Stimulated activated naive CD8-positive, alpha-beta T cell treated with anti-CD3 and anti-CD28 coated beads, Interleukin-15, Interleukin-2, amounts not matched to agents 100 ng/mL and 50 ng/mL, for 24 hours (primary cell): ENCODE measurements at regions not wholly inside any gene's neighbourhood (a gene's known extent, or its start where the extent isn't known, plus 50 kb on each side); places are given as distances from the start of the nearest gene placed in this dataset.

Experiments
- H3K27ac Mint-ChIP-seq: one replicate; pipeline ENCODE4 v1.8.0; 2021; ENCODE audit warnings: mild to moderate bottlenecking, mixed read lengths
- H3K27me3 Mint-ChIP-seq: one replicate; pipeline ENCODE4 v1.8.0; 2021; ENCODE audit warnings: mixed read lengths
- H3K36me3 Mint-ChIP-seq: one replicate; pipeline ENCODE4 v1.8.0; 2021; ENCODE audit warnings: low read depth, mixed read lengths
- H3K4me1 Mint-ChIP-seq: one replicate; pipeline ENCODE4 v1.8.0; 2021; ENCODE audit warnings: low read depth, mixed read lengths
- H3K4me3 Mint-ChIP-seq: one replicate; pipeline ENCODE4 v1.8.0; 2021; ENCODE audit warnings: mild to moderate bottlenecking, mixed read lengths
- H3K9me3 Mint-ChIP-seq: one replicate; pipeline ENCODE4 v1.8.0; 2021; ENCODE audit warnings: mixed read lengths

GRCh38 chr6:104632588-104632987 lies 227.1 kb downstream of the HACE1 start:
- H3K27me3 Mint-ChIP-seq, result peaks cover 10% of the 10 kb centered on the region
- no peaks in the 10 kb centered on the region for H3K4me1 Mint-ChIP-seq
- no peak overlapping the region for H3K27ac Mint-ChIP-seq
- H3K4me3 Mint-ChIP-seq, result no peak overlapping the region
- H3K36me3 Mint-ChIP-seq, result no peaks in the 10 kb centered on the region
- no peaks in the 10 kb centered on the region for H3K9me3 Mint-ChIP-seq

GRCh38 chr6:104630955-104631354 lies 228.8 kb downstream of the HACE1 start:
- H3K36me3 Mint-ChIP-seq, result no peaks in the 10 kb centered on the region
- no peak overlapping the region for H3K4me3 Mint-ChIP-seq
- no peaks in the 10 kb centered on the region for H3K4me1 Mint-ChIP-seq
- no peak overlapping the region for H3K27ac Mint-ChIP-seq
- peaks cover 15% of the 10 kb centered on the region for H3K27me3 Mint-ChIP-seq
- no peaks in the 10 kb centered on the region for H3K9me3 Mint-ChIP-seq

- Mint-ChIP-seq H3K27me3 (peaks cover 15% of the 10 kb centered on the region), H3K4me3 (no peak overlapping the region), H3K4me1 (no peaks in the 10 kb centered on the region), H3K9me3 (no peaks in the 10 kb centered on the region), H3K27ac (no peak overlapping the region), H3K36me3 (no peaks in the 10 kb centered on the region)
Measured at GRCh38 chr6:104630522-104630921, 229.2 kb downstream of the HACE1 start.

GRCh38 chr6:104629826-104630225 lies 229.9 kb downstream of the HACE1 start:
- Mint-ChIP-seq H3K9me3 (no peaks in the 10 kb centered on the region), H3K36me3 (no peaks in the 10 kb centered on the region), H3K4me3 (no peak overlapping the region), H3K4me1 (no peaks in the 10 kb centered on the region), H3K27ac (no peak overlapping the region), H3K27me3 (peaks cover 15% of the 10 kb centered on the region)

- H3K36me3 Mint-ChIP-seq, result no peaks in the 10 kb centered on the region
- H3K4me1 Mint-ChIP-seq, result peaks cover 6% of the 10 kb centered on the region
- H3K27me3 Mint-ChIP-seq, result peaks cover 6% of the 10 kb centered on the region
- H3K4me3 Mint-ChIP-seq, result no peak overlapping the region
- no peak overlapping the region for H3K27ac Mint-ChIP-seq
- no peaks in the 10 kb centered on the region for H3K9me3 Mint-ChIP-seq
Measured at GRCh38 chr6:104625536-104625935, 234.2 kb downstream of the HACE1 start.

- peaks cover 6% of the 10 kb centered on the region for H3K4me1 Mint-ChIP-seq
- no peak overlapping the region for H3K27ac Mint-ChIP-seq
- H3K9me3 Mint-ChIP-seq, result no peaks in the 10 kb centered on the region
- H3K27me3 Mint-ChIP-seq, result peaks cover 5% of the 10 kb centered on the region
- no peak overlapping the region for H3K4me3 Mint-ChIP-seq
- H3K36me3 Mint-ChIP-seq, result no peaks in the 10 kb centered on the region
Measured at GRCh38 chr6:104623052-104623690, 236.5 kb downstream of the HACE1 start.

- peaks cover 4% of the 10 kb centered on the region for H3K27me3 Mint-ChIP-seq
- H3K4me1 Mint-ChIP-seq, result peaks cover 6% of the 10 kb centered on the region
- H3K27ac Mint-ChIP-seq, result no peak overlapping the region
Measured at GRCh38 chr6:104621396-104621795, 238.3 kb downstream of the HACE1 start.

GRCh38 chr6:104617591-104617990 lies 242.1 kb downstream of the HACE1 start:
- Mint-ChIP-seq H3K9me3 (no peaks in the 10 kb centered on the region), H3K27ac (no peak overlapping the region), H3K4me1 (no peaks in the 10 kb centered on the region), H3K4me3 (no peak overlapping the region), H3K36me3 (no peaks in the 10 kb centered on the region), H3K27me3 (peaks cover 4% of the 10 kb centered on the region)

More at GRCh38 chr6:104621396-104621795, 238.3 kb downstream of the HACE1 start:
- H3K9me3 Mint-ChIP-seq, result no peaks in the 10 kb centered on the region
- H3K4me3 Mint-ChIP-seq, result no peak overlapping the region
- no peaks in the 10 kb centered on the region for H3K36me3 Mint-ChIP-seq

GRCh38 chr6:104614394-104614793 lies 245.3 kb downstream of the HACE1 start:
- Mint-ChIP-seq H3K27me3 (peaks cover 4% of the 10 kb centered on the region), H3K27ac (no peak overlapping the region), H3K9me3 (no peaks in the 10 kb centered on the region), H3K36me3 (no peaks in the 10 kb centered on the region), H3K4me1 (no peaks in the 10 kb centered on the region), H3K4me3 (no peak overlapping the region)

- Mint-ChIP-seq H3K4me3 (no peak overlapping the region), H3K27me3 (peaks cover 4% of the 10 kb centered on the region), H3K4me1 (no peaks in the 10 kb centered on the region), H3K27ac (no peak overlapping the region), H3K36me3 (no peaks in the 10 kb centered on the region), H3K9me3 (no peaks in the 10 kb centered on the region)
Measured at GRCh38 chr6:104613416-104614001, 246.2 kb downstream of the HACE1 start.

GRCh38 chr6:104612541-104612940 lies 247.2 kb downstream of the HACE1 start:
- H3K36me3 Mint-ChIP-seq, result no peaks in the 10 kb centered on the region
- peaks cover 4% of the 10 kb centered on the region for H3K27me3 Mint-ChIP-seq
- H3K4me3 Mint-ChIP-seq, result no peak overlapping the region
- no peaks in the 10 kb centered on the region for H3K4me1 Mint-ChIP-seq
- no peak overlapping the region for H3K27ac Mint-ChIP-seq
- H3K9me3 Mint-ChIP-seq, result no peaks in the 10 kb centered on the region

- Mint-ChIP-seq H3K27me3 (no peaks in the 10 kb centered on the region), H3K27ac (no peak overlapping the region), H3K9me3 (no peaks in the 10 kb centered on the region), H3K36me3 (no peaks in the 10 kb centered on the region), H3K4me3 (no peak overlapping the region), H3K4me1 (peaks cover 4% of the 10 kb centered on the region)
Measured at GRCh38 chr6:104608101-104608500, 251.6 kb downstream of the HACE1 start.

- H3K27me3 Mint-ChIP-seq, result no peaks in the 10 kb centered on the region
- no peak overlapping the region for H3K4me3 Mint-ChIP-seq
- no peak overlapping the region for H3K27ac Mint-ChIP-seq
- no peaks in the 10 kb centered on the region for H3K36me3 Mint-ChIP-seq
- H3K4me1 Mint-ChIP-seq, result peaks cover 10% of the 10 kb centered on the region
- no peaks in the 10 kb centered on the region for H3K9me3 Mint-ChIP-seq
Measured at GRCh38 chr6:104607501-104607900, 252.2 kb downstream of the HACE1 start.

GRCh38 chr6:104606361-104606760 lies 253.4 kb downstream of the HACE1 start:
- Mint-ChIP-seq H3K27me3 (no peaks in the 10 kb centered on the region), H3K4me1 (peaks cover 14% of the 10 kb centered on the region), H3K4me3 (no peak overlapping the region), H3K27ac (no peak overlapping the region), H3K36me3 (no peaks in the 10 kb centered on the region), H3K9me3 (no peaks in the 10 kb centered on the region)

GRCh38 chr6:104604685-104605084 lies 255.0 kb downstream of the HACE1 start:
- no peaks in the 10 kb centered on the region for H3K36me3 Mint-ChIP-seq
- H3K27ac Mint-ChIP-seq, result no peak overlapping the region
- no peak overlapping the region for H3K4me3 Mint-ChIP-seq
- no peaks in the 10 kb centered on the region for H3K27me3 Mint-ChIP-seq
- H3K4me1 Mint-ChIP-seq, result peaks cover 14% of the 10 kb centered on the region
- H3K9me3 Mint-ChIP-seq, result no peaks in the 10 kb centered on the region
